ENCODE measurements at regions not wholly inside any gene's neighbourhood (a gene's known extent, or its start where the extent isn't known, plus 50 kb on each side); places are given as distances from the start of the nearest gene placed in this dataset.
"Not testable (repeated sequence)": the region's sequence is repeated elsewhere in the genome, so short reads cannot be mapped to it uniquely, and the experiment has no call there.

GRCh38 chr1:68675336-68675735 is 178.5 kb upstream of the DEPDC1 start:
- DNase-seq (ENCODE audit: low spot score), result no peak

- no peak for DNase-seq (ENCODE audit: low spot score)
Measured at GRCh38 chr1:68677684-68678351, 180.9 kb upstream of the DEPDC1 start.

DNA sequence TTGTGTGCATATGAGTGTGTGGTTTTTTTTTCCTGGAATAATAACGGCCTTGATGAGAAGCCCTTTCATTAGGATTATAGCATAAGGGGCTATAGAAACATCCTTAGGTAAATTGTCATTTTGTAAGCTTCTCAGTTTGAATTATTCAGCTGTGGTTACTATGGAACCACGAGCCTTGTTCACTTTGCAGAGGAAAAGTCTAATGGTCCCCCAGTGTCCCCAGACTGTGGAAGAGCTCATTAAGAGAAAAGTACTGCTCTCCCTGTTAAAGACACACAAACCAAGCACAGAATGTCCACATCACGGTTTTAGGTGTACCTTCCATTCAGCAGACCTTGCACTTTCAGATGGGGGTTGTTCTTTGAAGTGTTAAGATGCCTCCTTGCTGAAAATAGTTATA is 199.3 kb upstream of the DEPDC1 start:
- DNase-seq (ENCODE audit: low spot score), result no peak

DNA sequence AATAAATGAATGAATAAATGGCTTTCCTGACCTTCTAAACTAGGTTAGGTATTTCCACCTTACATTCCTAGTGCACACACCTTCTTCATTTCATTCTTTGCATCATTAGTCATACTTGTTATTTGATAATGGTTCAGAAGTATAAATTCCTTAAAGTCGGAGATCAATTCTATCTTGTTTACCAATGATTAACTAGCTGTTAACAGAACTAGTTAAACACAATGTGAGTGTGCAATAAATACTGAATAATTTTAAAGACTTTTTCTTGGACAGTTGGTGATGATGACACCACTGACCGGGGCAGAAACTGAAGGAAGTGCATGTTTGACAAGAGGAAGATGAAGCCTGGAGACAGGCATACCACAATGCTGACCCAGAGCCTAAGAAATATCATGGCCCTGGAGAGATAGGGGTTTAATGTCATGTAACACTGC is 207.1 kb upstream of the DEPDC1 start:
- DNase-seq (ENCODE audit: low spot score), result no peak

GRCh38 chr1:68704800-68705443 is 208.0 kb upstream of the DEPDC1 start:
- DNase-seq (ENCODE audit: low spot score), result no peak

DNA sequence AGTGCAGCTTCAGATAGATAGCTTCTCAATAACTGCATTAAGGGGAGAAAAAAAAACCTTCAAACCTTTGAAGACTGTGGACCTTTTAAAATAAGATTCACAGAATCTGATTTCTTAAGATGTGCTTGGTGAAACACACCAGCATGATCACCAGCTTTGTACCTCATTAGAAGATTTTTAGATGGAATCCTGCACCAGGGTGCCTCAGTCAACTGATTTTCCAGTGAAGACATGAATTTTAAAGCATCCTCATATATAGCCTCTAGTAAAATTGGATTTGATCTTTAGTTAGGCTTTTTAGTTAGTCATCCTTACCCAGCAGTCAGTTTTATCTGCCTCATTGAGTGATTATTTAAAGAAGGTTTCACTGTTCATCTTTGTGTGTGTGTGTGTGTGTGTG is 208.6 kb upstream of the DEPDC1 start:
- DNase-seq (ENCODE audit: low spot score), result no peak

GRCh38 chr1:68706639-68707317 is 209.9 kb upstream of the DEPDC1 start:
- DNase-seq (ENCODE audit: low spot score), result no peak

- DNase-seq (ENCODE audit: low spot score), result no peak
Measured at GRCh38 chr1:68717330-68717729, 220.4 kb upstream of the DEPDC1 start.

DNA sequence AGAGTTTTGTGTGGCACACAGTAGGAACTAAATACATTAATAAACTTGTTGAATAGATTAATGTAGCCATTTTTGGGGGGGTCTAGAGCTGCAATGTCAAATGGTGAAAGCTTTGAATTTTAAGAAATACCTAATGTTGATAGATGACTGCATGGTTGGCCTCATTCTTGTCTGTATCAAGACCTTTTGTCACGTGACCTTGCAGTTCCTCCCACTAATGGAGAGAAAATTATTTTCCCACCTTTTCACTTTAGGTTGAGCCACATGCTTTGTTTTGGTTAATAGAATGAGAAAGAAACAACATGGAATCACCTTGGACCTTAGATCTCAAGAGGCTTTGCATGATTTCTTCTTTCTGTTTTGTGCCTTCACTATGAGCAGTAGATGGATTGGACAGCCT is 223.6 kb upstream of the DEPDC1 start:
- DNase-seq (ENCODE audit: low spot score), result no peak

- no peak for DNase-seq (ENCODE audit: low spot score)
Measured at GRCh38 chr1:68723791-68724190, 226.9 kb upstream of the DEPDC1 start.

- no peak for DNase-seq (ENCODE audit: low spot score)
Measured at GRCh38 chr1:68725001-68725752, 228.3 kb upstream of the DEPDC1 start.

- not testable (repeated sequence) for DNase-seq (ENCODE audit: low spot score)
Measured at GRCh38 chr1:68739486-68739885, 242.6 kb upstream of the DEPDC1 start.

GRCh38 chr1:68745011-68745410 is 248.1 kb upstream of the DEPDC1 start:
- DNase-seq (ENCODE audit: low spot score), result no peak

- no peak for DNase-seq (ENCODE audit: low spot score)
Measured at GRCh38 chr1:68745451-68745850, 248.6 kb upstream of the DEPDC1 start.

DNA sequence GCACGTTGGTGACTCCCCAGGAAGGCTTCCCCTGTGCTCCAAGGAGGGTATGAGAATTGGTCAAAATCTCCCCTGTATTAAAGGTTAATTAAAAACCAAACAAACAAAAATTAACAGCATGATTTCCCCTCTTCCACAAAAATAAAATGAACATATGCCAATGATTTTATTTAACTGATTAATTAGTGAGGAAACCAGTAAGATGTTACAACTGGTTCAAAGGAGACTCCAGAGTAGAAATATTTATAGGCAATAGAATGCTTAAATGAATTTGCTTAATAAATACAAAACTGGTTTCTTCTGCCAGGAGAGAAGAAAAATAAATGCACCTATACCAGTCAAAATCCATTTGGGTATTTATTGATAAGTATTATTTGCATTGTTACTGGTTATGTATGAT is 249.5 kb upstream of the DEPDC1 start:
- DNase-seq (ENCODE audit: low spot score), result no peak

GRCh38 chr1:68751723-68752122 is 254.8 kb upstream of the DEPDC1 start:
- no peak for DNase-seq (ENCODE audit: low spot score)

- DNase-seq (ENCODE audit: low spot score), result no peak
Measured at GRCh38 chr1:68758666-68759209, 261.9 kb upstream of the DEPDC1 start.

- DNase-seq (ENCODE audit: low spot score), result no peak
Measured at GRCh38 chr1:68767941-68768340, 271.1 kb upstream of the DEPDC1 start.

- DNase-seq (ENCODE audit: low spot score), result no peak
Measured at GRCh38 chr1:68770817-68771216, 273.9 kb upstream of the DEPDC1 start.

GRCh38 chr1:68777851-68778250 is 281.0 kb upstream of the DEPDC1 start:
- DNase-seq (ENCODE audit: low spot score), result no peak

GRCh38 chr1:68779841-68780240 is 283.0 kb upstream of the DEPDC1 start:
- DNase-seq (ENCODE audit: low spot score), result not testable (repeated sequence)

- no peak for DNase-seq (ENCODE audit: low spot score)
Measured at GRCh38 chr1:68780919-68781318, 284.0 kb upstream of the DEPDC1 start.
